LNCaP clone FGC (cell line): ENCODE measurements at regions not wholly inside any gene's neighbourhood (a gene's known extent, or its start where the extent isn't known, plus 50 kb on each side); places are given as distances from the start of the nearest gene placed in this dataset.

Experiments
- DNase-seq: peaks from one replicate; pipeline ENCODE4 v3.0.0-alpha.2; 2011; ENCODE audit warnings: low read depth
- H3K4me3 ChIP-seq: 2 replicates; pipeline ENCODE4 v1.5.1; 2011; ENCODE audit warnings: mild to moderate bottlenecking, low read depth, low read length, control low read depth
- CTCF ChIP-seq: IDR thresholded peaks from 2 replicates; pipeline ENCODE4 v1.5.1; 2012; ENCODE audit warnings: mild to moderate bottlenecking; ENCODE audit not compliant: control insufficient read depth, insufficient read depth; ENCODE audit errors: extremely low read depth

GRCh38 chr1:34681480-34682451 lies 73.1 kb upstream of the GJB5 start:
- no peak for DNase-seq
- no peak overlapping the region for H3K4me3 ChIP-seq
- peak; percentile 83 for TF ChIP-seq CTCF

GRCh38 chr1:34682452-34683223 lies 72.2 kb upstream of the GJB5 start:
- no peak for TF ChIP-seq CTCF
- DNase-seq: no peak
- no peak overlapping the region for H3K4me3 ChIP-seq

GRCh38 chr1:34683616-34684015 lies 71.2 kb upstream of the GJB5 start:
- TF ChIP-seq CTCF: no peak
- no peak overlapping the region for H3K4me3 ChIP-seq
- DNase-seq: no peak

- H3K4me3 ChIP-seq: no peak overlapping the region
- no peak for TF ChIP-seq CTCF
- DNase-seq: no peak
Measured at GRCh38 chr1:34684266-34684665, 70.6 kb upstream of the GJB5 start.

- DNase-seq: no peak
- no peak overlapping the region for H3K4me3 ChIP-seq
- TF ChIP-seq CTCF: no peak
Measured at GRCh38 chr1:34685225-34685624, 69.6 kb upstream of the GJB5 start.

- no peak for TF ChIP-seq CTCF
- DNase-seq: no peak
- H3K4me3 ChIP-seq: no peak overlapping the region
Measured at GRCh38 chr1:34686531-34686930, 68.3 kb upstream of the GJB5 start.
